ENCODE measurements at regions not wholly inside any gene's neighbourhood (a gene's known extent, or its start where the extent isn't known, plus 50 kb on each side); places are given as distances from the start of the nearest gene placed in this dataset.
"Not testable (repeated sequence)": the region's sequence is repeated elsewhere in the genome, so short reads cannot be mapped to it uniquely, and the experiment has no call there.

DNA sequence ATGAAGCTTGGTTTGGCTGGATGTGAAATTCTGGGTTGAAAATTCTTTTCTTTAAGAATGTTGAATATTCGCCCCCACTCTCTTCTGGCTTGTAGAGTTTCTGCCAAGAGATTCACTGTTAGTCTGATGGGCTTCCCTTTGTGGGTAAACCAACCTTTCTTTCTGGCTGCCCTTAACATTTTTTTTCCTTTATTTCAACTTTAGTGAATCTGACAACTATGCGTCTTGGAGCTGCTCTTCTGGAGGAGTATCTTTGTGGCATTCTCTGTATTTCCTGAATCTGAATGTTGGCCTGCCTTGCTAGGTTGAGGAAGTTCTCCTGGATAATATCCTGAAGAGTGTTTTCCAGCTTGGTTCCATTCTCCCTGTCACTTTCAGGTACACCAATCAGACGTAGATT lies 751.2 kb upstream of the MEF2C start:
- not testable (repeated sequence) for DNase-seq (ENCODE audit: low read depth)

DNA sequence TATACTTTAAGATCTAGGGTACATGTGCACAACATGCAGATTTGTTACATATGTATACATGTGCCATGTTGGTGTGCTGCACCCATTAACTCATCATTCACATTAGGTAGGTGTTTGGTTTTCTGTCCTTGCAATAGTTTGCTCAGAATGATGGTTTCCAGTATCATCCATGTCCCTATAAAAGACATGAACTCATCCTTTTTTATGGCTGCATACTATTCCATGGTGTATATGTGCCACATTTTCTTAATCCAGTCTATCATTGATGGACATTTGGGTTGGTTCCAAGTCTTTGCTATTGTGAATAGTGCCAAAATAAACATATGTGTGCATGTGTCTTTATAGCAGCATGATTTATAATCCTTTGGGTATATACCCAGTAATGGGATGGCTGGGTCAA lies 747.1 kb upstream of the MEF2C start:
- DNase-seq (ENCODE audit: low read depth), result not testable (repeated sequence)

DNA sequence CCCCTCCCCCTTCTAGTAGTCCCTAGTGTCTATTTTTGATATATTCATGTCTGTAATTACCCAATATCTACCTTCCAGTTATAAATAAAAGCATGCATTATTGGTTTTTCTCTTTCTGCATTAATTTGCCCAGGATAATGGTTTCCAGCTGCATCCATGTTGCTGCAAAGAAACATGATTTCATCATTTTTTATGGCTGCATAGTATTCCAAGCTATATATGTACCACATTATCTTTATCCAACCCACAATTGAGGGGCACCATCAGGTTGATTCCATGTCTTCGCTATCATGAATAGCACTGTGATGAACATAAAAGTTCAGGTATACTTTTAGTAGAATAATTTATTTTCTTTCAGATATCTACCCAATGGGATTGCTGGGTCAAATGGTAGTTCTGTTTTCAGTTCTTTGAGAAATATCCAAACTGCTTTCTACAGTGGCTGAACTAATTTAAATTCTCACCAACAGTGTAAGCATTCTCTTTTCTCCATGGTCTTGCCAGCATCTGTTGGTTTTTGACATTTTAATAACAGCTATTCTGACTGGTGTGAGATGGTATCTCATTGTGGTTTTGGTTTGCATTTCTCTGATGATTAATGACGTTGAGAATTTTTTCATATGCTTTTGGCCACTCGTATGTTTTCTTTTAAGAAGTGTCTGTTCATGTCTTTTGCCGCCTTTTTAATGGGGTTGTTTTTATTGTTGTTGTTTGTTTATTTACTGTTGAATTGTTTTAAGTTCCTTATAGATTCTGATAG lies 746.1 kb upstream of the MEF2C start:
- DNase-seq (ENCODE audit: low read depth), result no peak

DNA sequence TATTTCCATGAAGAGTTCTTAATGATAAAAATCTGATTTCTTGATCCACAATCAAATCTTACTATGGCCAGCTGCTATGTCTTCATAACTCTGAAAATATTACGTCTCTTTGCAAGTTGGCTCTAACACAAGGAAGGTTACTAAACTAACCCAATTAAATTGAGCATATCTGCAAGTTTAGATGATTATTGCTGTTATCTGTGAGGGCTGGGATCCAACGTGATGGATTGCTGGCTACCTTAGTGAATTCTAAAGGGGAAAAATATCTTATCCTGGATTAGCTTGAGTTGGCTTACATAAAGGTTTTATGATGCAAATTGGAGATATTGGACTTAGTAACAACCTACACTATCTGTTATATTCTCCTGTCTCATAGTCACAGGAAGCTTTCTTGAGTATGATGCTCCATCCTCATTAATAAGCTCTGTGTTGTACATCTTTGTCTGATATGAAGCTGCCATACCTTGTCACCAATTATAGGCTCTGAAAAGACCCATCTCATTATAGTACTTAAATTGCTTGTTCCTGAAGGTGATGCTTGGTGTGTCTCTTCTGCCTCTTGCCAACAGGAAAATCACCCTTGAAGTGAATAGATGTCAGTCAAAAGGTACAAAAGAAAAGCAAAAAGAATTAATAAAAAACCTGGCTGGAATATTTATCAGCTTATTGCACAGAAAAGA lies 733.0 kb upstream of the MEF2C start:
- DNase-seq (ENCODE audit: low read depth), result no peak

DNA sequence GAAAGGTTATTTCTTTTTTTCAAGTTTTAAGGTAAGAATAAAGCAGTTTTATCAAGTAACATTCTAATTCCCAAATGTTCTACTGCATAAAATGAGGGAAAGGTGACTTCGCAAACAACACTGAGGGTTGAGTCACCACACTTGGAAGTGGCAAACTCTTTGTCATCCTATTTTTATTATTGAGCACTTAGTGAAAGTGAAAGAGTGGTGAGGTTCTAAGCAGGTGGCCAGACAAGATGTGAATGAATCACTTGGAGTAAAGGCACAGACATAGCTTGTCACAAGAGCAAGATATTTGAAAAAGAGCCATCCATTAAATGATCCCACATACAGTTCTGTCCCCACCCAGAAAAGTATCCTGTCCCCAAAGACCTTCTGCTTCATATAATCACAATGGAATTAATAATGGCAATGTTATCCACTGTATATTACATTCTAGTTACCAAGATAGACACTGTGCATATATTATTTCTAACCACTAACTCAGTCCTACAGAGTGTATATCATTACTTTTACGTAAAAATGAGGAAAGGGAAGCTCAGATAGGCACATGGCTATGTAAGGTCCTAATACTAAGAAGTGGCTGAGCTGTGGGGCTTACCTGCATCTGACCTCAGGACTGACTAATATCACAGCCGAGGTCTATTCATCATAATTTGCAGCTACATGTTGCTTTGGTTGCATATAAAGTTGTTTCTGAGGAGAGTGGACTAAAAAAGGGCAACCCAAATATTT lies 730.4 kb upstream of the MEF2C start:
- DNase-seq (ENCODE audit: low read depth), result no peak

DNA sequence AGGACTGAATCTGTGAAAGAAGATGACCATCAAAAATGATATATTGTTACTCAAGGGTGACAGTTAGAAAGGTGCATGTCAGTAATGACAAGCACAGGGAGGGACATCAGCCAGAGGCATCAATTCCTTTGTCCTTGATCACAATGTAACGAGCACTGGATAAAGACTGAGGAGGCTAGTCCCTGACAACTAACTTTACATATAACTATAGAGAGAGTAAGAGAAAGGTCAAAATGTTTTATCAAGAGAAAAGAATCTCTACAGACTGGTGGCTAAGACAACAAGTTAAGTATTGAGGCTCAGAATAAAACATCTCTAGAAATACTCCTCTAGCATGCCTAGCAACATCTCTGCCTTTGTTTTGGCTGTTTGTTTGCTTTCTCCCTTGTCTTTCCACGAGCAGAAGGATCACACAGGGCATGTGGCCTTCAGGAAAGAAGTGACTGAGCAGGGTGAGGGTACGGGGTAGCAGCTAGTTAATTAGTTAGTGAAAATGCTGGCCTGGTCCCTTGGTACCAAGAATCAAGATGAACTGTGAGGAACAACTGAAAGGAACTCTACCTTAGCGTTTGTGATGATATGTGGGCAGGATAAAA lies 724.1 kb upstream of the MEF2C start:
- no peak for DNase-seq (ENCODE audit: low read depth)

DNA sequence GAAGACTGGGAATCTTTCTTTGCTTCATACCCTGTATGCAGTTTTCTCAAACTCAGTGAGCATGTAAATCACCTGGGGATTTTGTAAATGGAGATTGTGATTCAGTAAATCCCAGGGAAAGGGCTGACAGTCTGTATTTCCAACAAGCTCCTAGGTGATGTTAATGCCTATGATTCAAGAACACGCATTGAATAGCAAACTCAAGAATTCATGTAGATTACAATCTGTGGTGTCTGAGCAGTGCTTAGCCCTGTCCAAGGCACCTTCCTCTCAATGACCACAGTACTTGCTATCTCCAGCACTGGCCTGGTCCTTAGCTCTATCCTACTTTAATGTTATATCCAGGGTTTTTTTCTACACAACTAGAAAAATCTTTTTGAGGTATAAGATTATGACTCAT lies 721.4 kb upstream of the MEF2C start:
- no peak for DNase-seq (ENCODE audit: low read depth)

DNA sequence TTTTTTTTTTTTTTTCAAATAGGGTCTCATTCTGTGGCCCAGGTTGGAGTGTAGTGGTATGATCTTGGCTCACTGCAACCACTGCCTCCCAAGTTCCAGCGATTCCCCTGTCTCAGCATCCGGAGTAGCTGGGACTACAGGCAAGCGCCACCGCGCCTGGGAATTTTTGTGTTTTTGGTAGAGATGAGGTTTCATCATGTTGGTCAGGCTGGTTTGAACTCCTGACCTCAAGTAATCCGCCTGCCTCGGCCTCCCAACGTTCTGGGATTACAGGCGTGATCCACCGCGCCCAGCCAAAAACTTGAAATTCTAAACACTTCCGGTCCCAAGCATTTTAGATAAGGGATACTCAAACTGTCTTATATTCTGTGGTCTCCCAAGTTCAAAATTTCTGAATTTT lies 718.9 kb upstream of the MEF2C start:
- no peak for DNase-seq (ENCODE audit: low read depth)

DNA sequence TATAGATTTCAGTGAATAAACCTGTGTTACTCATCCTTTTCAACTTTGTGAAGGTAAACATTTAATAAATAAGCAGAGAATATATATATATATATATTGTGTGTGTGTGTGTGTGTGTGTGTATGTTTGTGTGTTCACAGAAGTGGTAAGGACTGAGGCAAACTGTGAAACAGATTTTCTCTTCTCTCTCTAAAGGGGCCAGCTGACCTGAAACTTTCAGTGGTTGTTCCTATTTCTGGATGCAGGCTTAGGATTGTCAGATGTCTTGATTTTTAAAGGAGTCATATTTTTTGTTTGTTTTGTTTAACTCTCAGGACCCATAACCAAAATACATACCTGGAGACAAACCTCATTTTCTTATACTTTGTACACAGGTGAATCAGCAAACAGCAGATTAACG lies 714.9 kb upstream of the MEF2C start:
- DNase-seq (ENCODE audit: low read depth), result no peak

DNA sequence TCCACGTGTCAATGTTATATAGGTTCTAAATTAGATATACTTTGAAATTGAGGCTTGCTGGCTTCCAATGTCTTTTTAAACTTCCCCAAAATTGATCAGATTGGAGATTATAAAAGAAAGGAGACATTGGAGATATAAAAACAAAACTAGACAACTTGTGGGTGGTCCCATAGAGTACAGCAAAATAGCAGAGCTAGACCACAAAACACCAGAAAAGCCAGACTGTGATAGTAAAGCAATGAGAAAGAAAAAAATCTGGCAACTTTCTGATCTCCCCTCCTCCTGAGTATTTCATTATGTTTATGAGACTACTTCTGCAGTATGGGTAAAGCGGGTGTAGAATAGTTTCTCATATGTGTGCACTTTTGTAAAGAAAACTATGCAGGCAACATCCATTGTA lies 713.8 kb upstream of the MEF2C start:
- DNase-seq (ENCODE audit: low read depth), result no peak

DNA sequence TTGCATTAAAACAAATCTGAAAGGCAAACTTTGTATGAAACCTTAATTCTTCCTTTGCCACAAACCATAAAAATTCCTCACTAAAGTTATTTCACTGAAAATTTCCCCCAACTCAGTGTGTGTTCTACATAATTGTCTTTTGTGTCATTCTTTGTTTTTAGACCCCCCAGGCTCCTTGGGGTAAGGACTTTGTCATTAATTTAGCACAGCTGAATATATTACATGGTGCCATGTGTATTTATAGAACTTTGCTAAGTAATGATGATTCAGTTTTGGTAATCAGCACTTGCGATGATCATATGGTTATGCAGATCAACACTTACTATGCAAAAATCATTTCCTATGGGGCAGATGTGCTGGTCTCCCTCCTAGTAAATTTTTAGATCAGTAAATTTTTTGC lies 712.1 kb upstream of the MEF2C start:
- no peak for DNase-seq (ENCODE audit: low read depth)

DNA sequence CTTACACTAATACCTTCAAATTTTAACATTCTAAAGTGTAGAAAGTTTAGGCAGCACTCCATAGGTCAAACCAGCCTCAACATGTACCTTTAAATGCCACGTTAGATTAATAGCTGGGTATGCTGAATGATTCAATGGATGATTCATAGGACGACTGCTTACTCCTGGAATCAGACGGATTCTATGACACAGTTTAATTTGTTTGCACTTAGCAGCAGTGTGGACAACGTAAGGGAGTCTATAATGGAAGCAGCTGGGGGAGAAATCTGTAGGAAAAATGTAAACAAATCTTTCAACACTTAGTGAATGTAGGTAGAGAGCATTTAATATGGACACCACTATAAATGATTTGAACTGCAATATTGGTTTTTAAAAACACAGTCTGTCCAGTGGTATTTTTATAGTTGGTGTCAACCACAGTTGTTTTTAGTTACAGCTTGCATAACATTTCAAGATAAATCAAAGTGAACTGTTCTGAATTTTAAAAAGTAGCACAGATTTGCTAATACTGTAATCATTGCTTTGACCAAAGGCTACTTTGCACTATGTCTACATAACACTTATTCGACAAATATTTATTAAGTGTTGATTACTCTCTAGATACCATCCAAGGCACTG lies 701.5 kb upstream of the MEF2C start:
- DNase-seq (ENCODE audit: low read depth), result no peak

DNA sequence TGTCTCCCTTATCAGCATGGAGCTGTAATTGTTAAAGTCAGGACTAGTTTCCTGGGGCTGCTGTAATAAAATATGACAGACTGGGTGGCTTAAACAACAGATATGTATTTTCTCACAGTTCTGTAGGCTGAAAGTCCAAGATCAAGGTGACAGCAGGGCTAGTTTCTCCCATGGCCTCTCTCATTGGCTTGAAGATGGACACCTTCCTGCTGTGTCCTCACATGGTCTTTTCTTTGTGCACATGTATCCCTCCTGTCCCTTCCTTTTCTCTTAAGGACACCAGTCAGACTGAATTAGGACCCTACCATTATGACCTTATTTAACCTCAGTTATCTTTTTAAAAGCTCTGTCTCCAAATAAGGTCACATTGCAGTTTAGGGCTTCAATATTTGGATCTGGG lies 700.5 kb upstream of the MEF2C start:
- DNase-seq (ENCODE audit: low read depth), result no peak

DNA sequence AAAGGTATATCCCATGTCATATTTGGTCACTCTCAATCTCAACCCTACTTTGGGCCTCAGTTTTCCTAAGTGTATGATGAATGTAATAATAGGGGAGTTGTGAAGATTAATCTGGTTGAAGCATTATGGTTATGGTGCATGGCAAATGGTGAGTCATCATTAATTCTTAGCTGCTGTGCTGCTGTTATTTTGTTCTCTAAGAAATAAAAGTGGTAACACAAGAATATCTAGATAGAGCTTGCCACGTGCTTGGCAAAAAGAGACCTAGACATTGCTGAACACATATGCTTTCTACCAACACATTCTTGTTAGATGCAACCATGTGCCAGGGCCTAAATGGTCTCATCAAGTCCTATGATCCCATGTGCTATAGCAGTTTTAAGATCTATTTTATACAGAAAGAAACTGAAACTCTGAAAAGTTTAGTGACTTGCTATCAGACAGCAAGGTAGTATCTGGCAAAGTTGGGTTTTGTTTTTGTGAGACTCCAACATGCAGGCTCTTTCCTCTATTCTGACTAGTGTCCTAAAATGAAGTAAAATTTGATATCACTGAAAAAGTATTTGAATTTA lies 699.9 kb upstream of the MEF2C start:
- no peak for DNase-seq (ENCODE audit: low read depth)

DNA sequence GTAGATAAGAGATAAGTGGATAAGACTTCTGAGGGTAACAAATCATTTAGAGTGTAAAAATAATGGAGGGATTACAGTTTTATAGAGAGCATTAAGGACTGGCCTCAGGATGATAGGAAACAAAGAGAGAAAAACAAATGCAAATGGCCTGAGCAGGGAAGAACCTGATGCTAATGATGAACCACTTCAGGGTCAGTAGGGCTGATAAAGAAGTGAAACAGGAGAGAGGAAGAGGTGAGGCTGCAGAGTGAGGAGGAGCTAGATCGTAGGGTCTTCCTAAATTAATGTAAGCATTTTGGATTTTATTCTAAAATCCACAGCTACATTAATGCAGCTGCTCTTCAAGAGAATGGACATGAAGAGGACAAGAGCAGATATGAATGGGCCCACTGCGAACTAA lies 698.0 kb upstream of the MEF2C start:
- no peak for DNase-seq (ENCODE audit: low read depth)

DNA sequence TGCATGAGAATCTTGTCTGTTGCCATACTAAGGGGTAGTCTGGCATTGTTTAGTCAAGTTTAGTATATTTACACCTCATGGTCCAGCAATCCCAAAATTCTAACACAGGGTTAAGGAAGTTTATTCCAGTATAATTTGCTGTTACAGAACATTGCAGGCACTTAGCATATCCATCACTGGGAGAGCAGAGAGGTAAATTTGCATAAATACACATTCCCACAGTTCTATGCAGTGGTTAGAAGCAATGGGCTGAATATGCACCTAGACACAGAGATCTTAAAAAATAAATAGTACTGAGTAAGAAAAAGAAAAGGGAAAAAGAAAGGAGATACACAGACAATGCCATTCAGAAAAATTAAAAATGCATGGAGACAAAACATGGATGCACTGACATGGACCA lies 692.3 kb upstream of the MEF2C start:
- no peak for DNase-seq (ENCODE audit: low read depth)

DNA sequence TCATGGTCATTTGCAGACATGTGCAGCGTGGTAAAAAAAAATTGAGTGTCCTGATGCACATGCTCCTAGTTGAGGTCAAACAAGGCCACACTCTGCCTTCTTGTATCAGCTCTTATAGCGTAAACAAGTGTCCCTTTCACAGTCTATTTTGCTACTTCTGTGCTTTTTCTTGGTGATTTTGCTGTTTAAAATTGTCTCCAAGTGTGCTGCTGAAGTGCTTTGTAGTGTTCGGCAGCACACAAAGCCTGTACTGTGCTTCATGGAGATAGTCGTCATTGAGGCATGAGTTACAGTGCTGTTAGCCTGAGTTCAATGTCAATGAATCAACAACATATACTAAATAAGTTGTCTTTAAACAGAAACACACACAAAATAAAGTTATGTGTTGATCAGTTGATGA lies 690.4 kb upstream of the MEF2C start:
- no peak for DNase-seq (ENCODE audit: low read depth)

DNA sequence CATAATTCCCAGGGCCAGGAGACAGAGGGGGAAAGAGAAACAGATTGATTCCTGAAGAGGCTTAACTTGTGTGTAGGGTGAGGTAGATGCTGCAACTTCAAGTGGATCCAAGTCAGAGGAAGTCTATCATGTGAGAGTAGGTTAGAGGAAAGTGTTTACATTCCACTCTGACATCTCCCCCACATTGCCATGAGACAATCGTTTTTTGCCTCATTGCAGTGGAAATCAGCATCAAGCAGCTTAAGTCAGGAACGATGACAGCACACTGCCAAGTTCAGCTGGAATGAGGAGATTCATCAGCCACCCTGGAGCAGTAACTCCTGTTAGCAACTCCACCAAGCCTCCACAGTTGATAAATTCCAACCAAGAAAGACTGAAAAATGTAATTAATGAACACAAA lies 689.7 kb upstream of the MEF2C start:
- no peak for DNase-seq (ENCODE audit: low read depth)

DNA sequence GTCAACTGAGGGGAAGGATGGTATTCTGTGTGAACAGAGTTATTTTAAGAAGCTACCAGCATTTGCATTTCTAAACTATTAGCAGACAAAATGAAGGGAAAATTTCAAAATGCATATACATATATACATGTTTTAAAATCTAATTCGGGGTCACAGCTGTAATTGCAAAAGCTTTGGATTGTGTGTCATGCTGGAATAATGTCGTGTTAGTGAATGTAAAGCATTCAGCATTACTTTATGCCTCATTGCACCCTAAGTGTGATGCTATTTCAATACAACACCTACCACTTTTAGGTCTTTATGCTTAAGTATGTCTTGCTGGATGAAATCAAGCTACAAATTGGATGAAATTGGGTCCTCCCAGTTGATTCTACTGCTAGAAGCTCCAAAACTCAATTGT lies 687.6 kb upstream of the MEF2C start:
- DNase-seq (ENCODE audit: low read depth), result no peak

DNA sequence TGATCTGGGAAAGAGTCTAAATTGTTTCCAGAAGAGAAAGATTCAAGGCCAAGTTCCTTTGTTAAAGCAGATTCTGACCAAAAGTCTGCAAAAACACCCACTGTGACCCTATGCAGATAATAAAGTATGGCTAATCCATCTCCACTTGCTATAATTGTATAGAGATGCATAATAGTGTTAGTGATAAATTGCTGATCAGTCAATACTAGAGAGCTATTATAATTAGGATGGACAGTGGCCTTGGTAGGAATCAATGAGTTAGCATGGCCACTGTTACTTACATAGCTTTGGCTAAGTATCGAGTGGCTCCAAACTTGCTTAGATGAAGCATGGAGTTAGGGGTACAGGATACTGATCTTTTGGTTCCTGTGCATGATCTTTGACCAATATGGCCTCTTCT lies 683.4 kb upstream of the MEF2C start:
- no peak for DNase-seq (ENCODE audit: low read depth)

DNA sequence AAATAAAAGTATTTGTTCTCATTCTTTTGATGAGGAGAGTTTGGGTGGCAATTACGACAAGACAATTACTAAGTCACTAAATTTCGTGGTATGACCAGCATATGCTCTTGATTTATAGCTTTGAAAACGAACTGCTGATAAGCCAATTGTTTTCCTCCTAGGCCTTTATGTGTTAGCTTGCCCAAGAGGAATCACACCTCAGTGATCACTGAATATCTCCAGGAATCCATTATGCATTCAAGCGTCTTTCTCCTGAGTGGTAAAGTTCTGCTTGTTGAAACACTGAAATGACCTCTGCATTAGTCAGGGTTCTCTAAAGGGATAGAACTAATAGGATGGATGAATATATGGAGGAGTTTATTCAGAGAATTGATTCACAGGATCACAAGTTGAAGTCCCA lies 677.7 kb upstream of the MEF2C start:
- no peak for DNase-seq (ENCODE audit: low read depth)

Measured in HS-27A (cell line).